ENCODE measurements at regions not wholly inside any gene's neighbourhood (a gene's known extent, or its start where the extent isn't known, plus 50 kb on each side); places are given as distances from the start of the nearest gene placed in this dataset.

DNA sequence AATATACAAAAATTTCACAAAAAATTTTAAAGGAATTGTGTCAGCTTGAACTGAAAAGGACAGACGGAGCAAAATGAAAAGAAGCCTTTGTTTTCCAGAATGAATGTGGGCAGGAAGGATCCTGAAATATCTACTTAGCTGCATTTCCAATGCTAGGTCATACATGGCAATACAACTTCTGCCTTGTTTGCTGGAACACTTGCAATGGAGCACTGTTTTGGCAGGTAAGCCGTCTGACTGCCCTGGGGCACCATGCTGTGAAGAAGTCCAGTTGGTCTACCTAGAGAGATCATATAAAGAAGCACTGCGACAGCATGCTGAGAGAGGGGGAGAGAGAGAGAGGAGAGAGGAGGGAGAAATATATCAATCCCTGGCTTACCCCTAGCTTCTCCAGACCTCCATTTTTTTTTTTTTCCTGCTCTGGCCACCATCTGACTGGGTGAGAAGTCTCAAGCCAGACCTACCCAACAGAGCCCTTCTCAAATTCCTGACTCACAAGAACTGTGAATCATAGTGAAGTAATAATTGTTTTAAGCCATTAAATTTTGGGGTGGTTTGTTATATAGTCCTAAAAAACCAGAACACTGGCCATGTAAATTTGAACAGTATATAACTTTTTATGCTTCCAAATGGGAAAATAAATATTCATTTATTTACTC is 97.1 kb upstream of the PRICKLE1 start:
- 78% methylated on average over 3 of the region's 3 CpGs for WGBS
- TF ChIP-seq, protein P1, sequence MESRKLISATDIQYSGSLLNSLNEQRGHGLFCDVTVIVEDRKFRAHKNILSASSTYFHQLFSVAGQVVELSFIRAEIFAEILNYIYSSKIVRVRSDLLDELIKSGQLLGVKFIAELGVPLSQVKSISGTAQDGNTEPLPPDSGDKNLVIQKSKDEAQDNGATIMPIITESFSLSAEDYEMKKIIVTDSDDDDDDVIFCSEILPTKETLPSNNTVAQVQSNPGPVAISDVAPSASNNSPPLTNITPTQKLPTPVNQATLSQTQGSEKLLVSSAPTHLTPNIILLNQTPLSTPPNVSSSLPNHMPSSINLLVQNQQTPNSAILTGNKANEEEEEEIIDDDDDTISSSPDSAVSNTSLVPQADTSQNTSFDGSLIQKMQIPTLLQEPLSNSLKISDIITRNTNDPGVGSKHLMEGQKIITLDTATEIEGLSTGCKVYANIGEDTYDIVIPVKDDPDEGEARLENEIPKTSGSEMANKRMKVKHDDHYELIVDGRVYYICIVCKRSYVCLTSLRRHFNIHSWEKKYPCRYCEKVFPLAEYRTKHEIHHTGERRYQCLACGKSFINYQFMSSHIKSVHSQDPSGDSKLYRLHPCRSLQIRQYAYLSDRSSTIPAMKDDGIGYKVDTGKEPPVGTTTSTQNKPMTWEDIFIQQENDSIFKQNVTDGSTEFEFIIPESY (IDR thresholded peaks at IDR 0.05) = no peak
- no peak for TF ChIP-seq JUND (IDR thresholded peaks at IDR 0.05)
- TF ChIP-seq SP1 (IDR thresholded peaks at IDR 0.05) = no peak
- TF ChIP-seq, protein P2, sequence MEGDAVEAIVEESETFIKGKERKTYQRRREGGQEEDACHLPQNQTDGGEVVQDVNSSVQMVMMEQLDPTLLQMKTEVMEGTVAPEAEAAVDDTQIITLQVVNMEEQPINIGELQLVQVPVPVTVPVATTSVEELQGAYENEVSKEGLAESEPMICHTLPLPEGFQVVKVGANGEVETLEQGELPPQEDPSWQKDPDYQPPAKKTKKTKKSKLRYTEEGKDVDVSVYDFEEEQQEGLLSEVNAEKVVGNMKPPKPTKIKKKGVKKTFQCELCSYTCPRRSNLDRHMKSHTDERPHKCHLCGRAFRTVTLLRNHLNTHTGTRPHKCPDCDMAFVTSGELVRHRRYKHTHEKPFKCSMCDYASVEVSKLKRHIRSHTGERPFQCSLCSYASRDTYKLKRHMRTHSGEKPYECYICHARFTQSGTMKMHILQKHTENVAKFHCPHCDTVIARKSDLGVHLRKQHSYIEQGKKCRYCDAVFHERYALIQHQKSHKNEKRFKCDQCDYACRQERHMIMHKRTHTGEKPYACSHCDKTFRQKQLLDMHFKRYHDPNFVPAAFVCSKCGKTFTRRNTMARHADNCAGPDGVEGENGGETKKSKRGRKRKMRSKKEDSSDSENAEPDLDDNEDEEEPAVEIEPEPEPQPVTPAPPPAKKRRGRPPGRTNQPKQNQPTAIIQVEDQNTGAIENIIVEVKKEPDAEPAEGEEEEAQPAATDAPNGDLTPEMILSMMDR (IDR thresholded peaks at IDR 0.05; ENCODE audit: low read depth, low read length, missing input control) = no peak
- TF ChIP-seq FOXA1 (IDR thresholded peaks at IDR 0.05) = no peak
- no peak for TF ChIP-seq FOXA2 (IDR thresholded peaks at IDR 0.05)
- no peak for TF ChIP-seq EGR1 (IDR thresholded peaks at IDR 0.05; ENCODE audit: low read depth in 2 of 2)
- no peak for TF ChIP-seq YY1 (IDR thresholded peaks at IDR 0.05)
- TF ChIP-seq HNF4G (IDR thresholded peaks at IDR 0.05) = no peak
- TF ChIP-seq RXRA (IDR thresholded peaks at IDR 0.05) = no peak
- TF ChIP-seq RAD21 (IDR thresholded peaks at IDR 0.05) = no peak
- no peak for TF ChIP-seq ATF3 (IDR thresholded peaks at IDR 0.05)
- no peak for TF ChIP-seq TAF1 (conservative IDR thresholded peaks at IDR 0.05)
- no peak for DNase-seq (ENCODE audit: low spot score)
- H3K36me3 ChIP-seq (ENCODE audit: control insufficient read depth in 4 of 4, insufficient read depth in 3 of 4, low read depth in 1 of 4, low read length in 3 of 4) = no peaks in the 10 kb centered on the region
- no peak overlapping the region for H3K9ac ChIP-seq (ENCODE audit: low read depth in 1 of 2, low read length in 2 of 2)
- H3K27ac ChIP-seq (ENCODE audit: low read depth in 1 of 2, low read length in 2 of 2) = no peak overlapping the region
- no peak overlapping the region for H3K4me3 ChIP-seq (ENCODE audit: low read depth in 1 of 3, low read length in 3 of 3)
- no peaks in the 10 kb centered on the region for H3K27me3 ChIP-seq (ENCODE audit: control insufficient read depth in 4 of 4, insufficient read depth in 4 of 4, low read length in 3 of 4)
- H3K9me3 ChIP-seq (ENCODE audit: control insufficient read depth in 4 of 4, low read length in 3 of 4) = no peaks in the 10 kb centered on the region
- H3K4me1 ChIP-seq (ENCODE audit: control insufficient read depth in 4 of 4, insufficient read depth in 4 of 4, low read length in 3 of 4) = no peaks in the 10 kb centered on the region

DNA sequence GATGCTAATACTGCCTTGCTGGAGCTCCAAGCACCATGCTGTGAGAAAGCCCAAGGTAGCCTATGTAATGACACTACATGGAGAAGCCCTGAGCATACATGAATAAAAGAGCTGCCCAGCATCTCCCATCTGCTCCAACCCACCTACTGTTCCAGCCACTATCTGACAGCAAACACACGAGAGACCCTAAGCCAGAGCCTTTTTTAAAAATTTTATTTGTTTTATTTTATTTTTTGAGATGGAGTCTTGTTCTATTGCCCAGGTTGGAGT is 95.2 kb upstream of the PRICKLE1 start:
- no peak for DNase-seq (ENCODE audit: low spot score)
- no peak overlapping the region for H3K27ac ChIP-seq (ENCODE audit: low read depth in 1 of 2, low read length in 2 of 2)
- H3K9ac ChIP-seq (ENCODE audit: low read depth in 1 of 2, low read length in 2 of 2) = no peak overlapping the region
- no peaks in the 10 kb centered on the region for H3K36me3 ChIP-seq (ENCODE audit: control insufficient read depth in 4 of 4, insufficient read depth in 3 of 4, low read depth in 1 of 4, low read length in 3 of 4)
- no peak overlapping the region for H3K4me3 ChIP-seq (ENCODE audit: low read depth in 1 of 3, low read length in 3 of 3)
- H3K4me1 ChIP-seq (ENCODE audit: control insufficient read depth in 4 of 4, insufficient read depth in 4 of 4, low read length in 3 of 4) = no peaks in the 10 kb centered on the region
- H3K9me3 ChIP-seq (ENCODE audit: control insufficient read depth in 4 of 4, low read length in 3 of 4) = no peaks in the 10 kb centered on the region
- WGBS = 53% methylated on average over 1 of the region's 1 CpG
- no peak for TF ChIP-seq FOXA1 (IDR thresholded peaks at IDR 0.05)
- H3K27me3 ChIP-seq (ENCODE audit: control insufficient read depth in 4 of 4, insufficient read depth in 4 of 4, low read length in 3 of 4) = no peaks in the 10 kb centered on the region

DNA sequence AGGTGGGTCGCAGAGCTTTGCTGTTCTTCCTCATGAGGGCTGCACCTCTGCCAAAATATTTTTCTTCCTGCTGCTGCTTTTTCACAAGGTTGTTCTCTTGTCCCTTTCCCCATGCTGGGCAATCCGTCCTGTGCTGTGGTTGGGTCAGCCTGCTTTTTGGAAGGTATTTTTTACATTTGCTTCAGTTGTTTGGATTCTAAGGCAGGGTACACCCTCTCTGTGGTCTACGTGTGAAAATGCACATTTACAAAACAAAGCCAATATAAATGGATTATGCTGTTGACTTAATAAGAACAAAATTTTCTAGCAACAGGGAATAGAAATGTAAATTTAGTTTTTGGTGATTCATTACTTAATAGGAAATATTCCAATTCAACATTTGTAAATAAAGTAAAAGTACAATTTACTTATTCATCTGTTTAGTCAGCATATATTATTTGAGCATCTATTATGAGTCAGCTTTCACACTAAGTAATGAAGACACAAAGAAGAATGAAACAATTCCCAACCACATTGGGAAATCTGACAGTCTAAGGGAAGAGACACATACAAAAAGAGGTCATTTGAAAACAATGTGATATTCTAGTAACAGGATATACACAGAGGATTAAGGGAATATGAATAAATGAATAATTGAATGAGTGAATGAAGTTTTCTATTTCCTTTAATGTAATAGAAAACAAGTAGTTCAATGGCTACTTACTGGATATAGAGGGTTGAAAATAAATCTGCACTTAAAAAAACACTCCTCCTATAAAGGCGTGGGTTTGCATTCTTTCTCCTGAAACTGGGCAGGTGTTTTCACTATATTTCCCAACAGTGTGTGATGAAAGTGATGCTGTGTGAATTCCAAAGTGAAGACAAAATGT is 94.6 kb upstream of the PRICKLE1 start:
- no peaks in the 10 kb centered on the region for H3K27me3 ChIP-seq (ENCODE audit: control insufficient read depth in 4 of 4, insufficient read depth in 4 of 4, low read length in 3 of 4)
- DNase-seq (ENCODE audit: low spot score) = no peak
- no peak overlapping the region for H3K4me3 ChIP-seq (ENCODE audit: low read depth in 1 of 3, low read length in 3 of 3)
- no peak overlapping the region for H3K9ac ChIP-seq (ENCODE audit: low read depth in 1 of 2, low read length in 2 of 2)
- H3K9me3 ChIP-seq (ENCODE audit: control insufficient read depth in 4 of 4, low read length in 3 of 4) = no peaks in the 10 kb centered on the region
- H3K36me3 ChIP-seq (ENCODE audit: control insufficient read depth in 4 of 4, insufficient read depth in 3 of 4, low read depth in 1 of 4, low read length in 3 of 4) = no peaks in the 10 kb centered on the region
- no peak overlapping the region for H3K27ac ChIP-seq (ENCODE audit: low read depth in 1 of 2, low read length in 2 of 2)
- 45% methylated on average over 4 of the region's 4 CpGs for WGBS
- H3K4me1 ChIP-seq (ENCODE audit: control insufficient read depth in 4 of 4, insufficient read depth in 4 of 4, low read length in 3 of 4) = no peaks in the 10 kb centered on the region
- no peak for TF ChIP-seq YY1 (IDR thresholded peaks at IDR 0.05)
- TF ChIP-seq, protein P3, sequence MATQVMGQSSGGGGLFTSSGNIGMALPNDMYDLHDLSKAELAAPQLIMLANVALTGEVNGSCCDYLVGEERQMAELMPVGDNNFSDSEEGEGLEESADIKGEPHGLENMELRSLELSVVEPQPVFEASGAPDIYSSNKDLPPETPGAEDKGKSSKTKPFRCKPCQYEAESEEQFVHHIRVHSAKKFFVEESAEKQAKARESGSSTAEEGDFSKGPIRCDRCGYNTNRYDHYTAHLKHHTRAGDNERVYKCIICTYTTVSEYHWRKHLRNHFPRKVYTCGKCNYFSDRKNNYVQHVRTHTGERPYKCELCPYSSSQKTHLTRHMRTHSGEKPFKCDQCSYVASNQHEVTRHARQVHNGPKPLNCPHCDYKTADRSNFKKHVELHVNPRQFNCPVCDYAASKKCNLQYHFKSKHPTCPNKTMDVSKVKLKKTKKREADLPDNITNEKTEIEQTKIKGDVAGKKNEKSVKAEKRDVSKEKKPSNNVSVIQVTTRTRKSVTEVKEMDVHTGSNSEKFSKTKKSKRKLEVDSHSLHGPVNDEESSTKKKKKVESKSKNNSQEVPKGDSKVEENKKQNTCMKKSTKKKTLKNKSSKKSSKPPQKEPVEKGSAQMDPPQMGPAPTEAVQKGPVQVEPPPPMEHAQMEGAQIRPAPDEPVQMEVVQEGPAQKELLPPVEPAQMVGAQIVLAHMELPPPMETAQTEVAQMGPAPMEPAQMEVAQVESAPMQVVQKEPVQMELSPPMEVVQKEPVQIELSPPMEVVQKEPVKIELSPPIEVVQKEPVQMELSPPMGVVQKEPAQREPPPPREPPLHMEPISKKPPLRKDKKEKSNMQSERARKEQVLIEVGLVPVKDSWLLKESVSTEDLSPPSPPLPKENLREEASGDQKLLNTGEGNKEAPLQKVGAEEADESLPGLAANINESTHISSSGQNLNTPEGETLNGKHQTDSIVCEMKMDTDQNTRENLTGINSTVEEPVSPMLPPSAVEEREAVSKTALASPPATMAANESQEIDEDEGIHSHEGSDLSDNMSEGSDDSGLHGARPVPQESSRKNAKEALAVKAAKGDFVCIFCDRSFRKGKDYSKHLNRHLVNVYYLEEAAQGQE (IDR thresholded peaks at IDR 0.05) = no peak
- no peak for TF ChIP-seq GABPA (IDR thresholded peaks at IDR 0.05 in 1 of 2, conservative IDR thresholded peaks at IDR 0.05 in 1 of 2)
- TF ChIP-seq RXRA (IDR thresholded peaks at IDR 0.05) = no peak
- TF ChIP-seq EGR1 (IDR thresholded peaks at IDR 0.05; ENCODE audit: low read depth in 2 of 2) = no peak
- no peak for TF ChIP-seq HNF4G (IDR thresholded peaks at IDR 0.05)
- no peak for TF ChIP-seq HNF4A (conservative IDR thresholded peaks at IDR 0.05)
- TF ChIP-seq, protein P1 (IDR thresholded peaks at IDR 0.05) = no peak
- no peak for TF ChIP-seq TAF1 (conservative IDR thresholded peaks at IDR 0.05)
- no peak for TF ChIP-seq SP1 (IDR thresholded peaks at IDR 0.05)
- no peak for TF ChIP-seq NR2F2 (IDR thresholded peaks at IDR 0.05)
- TF ChIP-seq FOXA2 (IDR thresholded peaks at IDR 0.05) = no peak

Measured in liver (tissue), 8 donors.